ENCODE measurements at regions not wholly inside any gene's neighbourhood (a gene's known extent, or its start where the extent isn't known, plus 50 kb on each side); places are given as distances from the start of the nearest gene placed in this dataset.

DNA sequence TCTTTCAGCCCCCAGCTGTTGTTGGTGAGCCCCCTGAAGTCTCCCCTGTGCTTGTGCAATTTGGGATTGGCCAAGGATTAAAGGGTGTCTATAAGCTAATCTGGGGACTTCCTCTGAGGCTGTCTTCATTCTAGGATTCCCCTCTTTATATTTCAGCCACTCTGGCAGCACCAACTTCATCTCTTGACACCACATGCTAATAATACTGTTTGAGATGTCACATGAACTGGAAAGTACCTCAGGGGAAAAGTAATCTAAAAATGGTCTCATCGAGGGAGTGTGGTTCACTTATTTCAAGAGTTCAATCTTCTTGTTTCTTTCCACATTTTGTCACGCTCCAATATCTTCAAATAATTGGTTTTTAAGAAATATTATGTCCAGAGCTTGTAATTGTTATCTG, 279.2 kb upstream of the TMC3 start:
- TF ChIP-seq CTCF (conservative IDR thresholded peaks at IDR 0.05) = no peak
- TF ChIP-seq ZFX (IDR thresholded peaks at IDR 0.05) = no peak

All from C4-2B (cell line).